GM23248 (cell line): ENCODE measurements at regions not wholly inside any gene's neighbourhood (a gene's known extent, or its start where the extent isn't known, plus 50 kb on each side); places are given as distances from the start of the nearest gene placed in this dataset.

Source experiments
- DNase-seq: peaks from one replicate; pipeline ENCODE4 v3.0.0-alpha.2; 2015
- H2AFZ ChIP-seq: fragments of 200-600 bp; sonication (generic); 2 replicates; pipeline ENCODE4 v1.6.1; 2016; ENCODE audit warnings: antibody characterized with exemption
- H3F3A ChIP-seq: fragments of 200-600 bp; sonication (generic); 2 replicates; pipeline ENCODE4 v1.6.1; 2016; ENCODE audit warnings: mild to moderate bottlenecking, antibody characterized with exemption, mixed run types; ENCODE audit not compliant: insufficient read depth
- H3K27ac ChIP-seq: fragments of 200-600 bp; sonication (generic); 2 replicates; pipeline ENCODE4 v1.5.1; 2016; ENCODE audit warnings: mild to moderate bottlenecking
- H3K27me3 ChIP-seq: fragments of 200-600 bp; sonication (generic); replicated peaks from 2 replicates; pipeline ENCODE4 v1.6.1; 2016; ENCODE audit warnings: mild to moderate bottlenecking; ENCODE audit not compliant: insufficient read depth
- H3K36me3 ChIP-seq: fragments of 200-600 bp; sonication (generic); 2 replicates; pipeline ENCODE4 v1.6.1; 2016; ENCODE audit warnings: low read depth, mild to moderate bottlenecking
- H3K4me1 ChIP-seq: fragments of 200-600 bp; sonication (generic); 2 replicates; pipeline ENCODE4 v1.6.1; 2016; ENCODE audit warnings: mild to moderate bottlenecking; ENCODE audit not compliant: insufficient read depth
- H3K4me2 ChIP-seq: fragments of 200-600 bp; sonication (generic); one replicate; pipeline ENCODE4 v1.6.1; 2016; ENCODE audit warnings: mild to moderate bottlenecking; ENCODE audit not compliant: unreplicated experiment
- H3K4me3 ChIP-seq: fragments of 200-600 bp; sonication (generic); 2 replicates; pipeline ENCODE4 v1.5.1; 2016; ENCODE audit warnings: mild to moderate bottlenecking
- H3K79me2 ChIP-seq: fragments of 200-600 bp; sonication (generic); 2 replicates; pipeline ENCODE4 v1.6.1; 2016; ENCODE audit warnings: mild to moderate bottlenecking; ENCODE audit not compliant: insufficient read depth
- H3K9ac ChIP-seq: fragments of 200-600 bp; sonication (generic); 2 replicates; pipeline ENCODE4 v1.6.1; 2016; ENCODE audit warnings: mild to moderate bottlenecking
- H3K9me2 ChIP-seq: fragments of 200-600 bp; sonication (generic); 2 replicates; pipeline ENCODE4 v1.6.1; 2016; ENCODE audit warnings: mixed run types, mild to moderate bottlenecking, moderate library complexity; ENCODE audit not compliant: insufficient read depth
- H3K9me3 ChIP-seq: fragments of 200-600 bp; sonication (generic); one replicate; pipeline ENCODE4 v1.6.1; 2017; ENCODE audit warnings: low read depth
- H4K20me1 ChIP-seq: fragments of 200-600 bp; sonication (generic); 2 replicates; pipeline ENCODE4 v1.6.0; 2016; ENCODE audit not compliant: insufficient read depth
- EZH2 ChIP-seq: fragments of 200-600 bp; sonication (generic); IDR thresholded peaks from 2 replicates; pipeline ENCODE4 v1.6.1; 2018; ENCODE audit warnings: antibody characterized with exemption, mild to moderate bottlenecking; ENCODE audit not compliant: insufficient read depth, poor library complexity, severe bottlenecking
- EZH2phosphoT487 ChIP-seq: fragments of 200-600 bp; sonication (generic); IDR thresholded peaks from 2 replicates; pipeline ENCODE4 v1.6.1; 2018; ENCODE audit warnings: antibody characterized with exemption, moderate library complexity, mild to moderate bottlenecking, low read depth; ENCODE audit not compliant: insufficient read depth
- WGBS, 2 experiments: methylation state at CpG; one replicate each; pipeline ENCODE4 v1.1.6; 2015 to 2017; ENCODE audit warnings: low lambda C conversion rate in 2 of 2, low coverage in 1 of 2; ENCODE audit errors: missing lambda C conversion rate in 2 of 2; 5-methylcytosine and 5-hydroxymethylcytosine counted together
- in situ Hi-C: fragments of 300-500 bp; cut with MboI; formaldehyde crosslinking; loops from 2 replicates; pipeline ENCODE4 v1.15.0; 2020

GRCh38 chr20:60648556-60648955 lies 603.5 kb upstream of the CDH4 start:
- H2AFZ ChIP-seq: no peak overlapping the region
- H3K4me1 ChIP-seq: peaks cover 6% of the 10 kb centered on the region; the same call in 1 of the 2 replicates
- H3K27me3 ChIP-seq: no peaks in the 10 kb centered on the region
- no peak for TF ChIP-seq EZH2
- TF ChIP-seq EZH2phosphoT487: no peak
- no peak overlapping the region for H3K27ac ChIP-seq
- H3K9me2 ChIP-seq: no peaks in the 10 kb centered on the region
- H3K36me3 ChIP-seq: no peaks in the 10 kb centered on the region
- 46 to 56% methylated on average over 6 of the region's 6 CpGs for WGBS, 2 experiments
- H3K9ac ChIP-seq: no peak overlapping the region
- no peaks in the 10 kb centered on the region for H3K9me3 ChIP-seq
- no peak overlapping the region for H3K4me3 ChIP-seq
- no peaks in the 10 kb centered on the region for H4K20me1 ChIP-seq
- no peak overlapping the region for H3K4me2 ChIP-seq
- in situ Hi-C loops: no loop called here
- H3K79me2 ChIP-seq: no peaks in the 10 kb centered on the region
- no peak for DNase-seq
- no peaks in the 10 kb centered on the region for H3F3A ChIP-seq

GRCh38 chr20:60649541-60649940 lies 602.5 kb upstream of the CDH4 start:
- H3K4me3 ChIP-seq: no peak overlapping the region
- no peaks in the 10 kb centered on the region for H3K9me3 ChIP-seq
- H3K4me1 ChIP-seq: peaks cover 6% of the 10 kb centered on the region; the same call in 1 of the 2 replicates
- no peaks in the 10 kb centered on the region for H3F3A ChIP-seq
- no peak overlapping the region for H2AFZ ChIP-seq
- H4K20me1 ChIP-seq: no peaks in the 10 kb centered on the region
- no peak overlapping the region for H3K4me2 ChIP-seq
- no peaks in the 10 kb centered on the region for H3K79me2 ChIP-seq
- in situ Hi-C loops: no loop called here
- H3K9ac ChIP-seq: no peak overlapping the region
- no peak for TF ChIP-seq EZH2
- TF ChIP-seq EZH2phosphoT487: no peak
- DNase-seq: no peak
- H3K9me2 ChIP-seq: no peaks in the 10 kb centered on the region
- 64 to 65% methylated on average over 12 of the region's 12 CpGs for WGBS, 2 experiments
- no peak overlapping the region for H3K27ac ChIP-seq
- H3K36me3 ChIP-seq: no peaks in the 10 kb centered on the region
- H3K27me3 ChIP-seq: no peaks in the 10 kb centered on the region

GRCh38 chr20:60650087-60650486 lies 602.0 kb upstream of the CDH4 start:
- no peak for DNase-seq
- Histone ChIP-seq H3K79me2 (no peaks in the 10 kb centered on the region), H2AFZ (no peak overlapping the region), H4K20me1 (no peaks in the 10 kb centered on the region), H3K4me3 (no peak overlapping the region), H3K36me3 (no peaks in the 10 kb centered on the region), H3K9me2 (no peaks in the 10 kb centered on the region), H3K27ac (no peak overlapping the region), H3K4me1 (peaks cover 6% of the 10 kb centered on the region; the same call in 1 of the 2 replicates), H3K27me3 (no peaks in the 10 kb centered on the region), H3K9me3 (no peaks in the 10 kb centered on the region), H3F3A (no peaks in the 10 kb centered on the region), H3K9ac (no peak overlapping the region), H3K4me2 (no peak overlapping the region)
- no peak for TF ChIP-seq EZH2
- TF ChIP-seq EZH2phosphoT487: no peak
- WGBS, 2 experiments: 68 to 72% methylated on average over 10 of the region's 10 CpGs
- in situ Hi-C loops: no loop called here

- Histone ChIP-seq H3F3A (no peaks in the 10 kb centered on the region), H3K27ac (no peak overlapping the region), H3K27me3 (no peaks in the 10 kb centered on the region), H3K9me3 (no peaks in the 10 kb centered on the region), H4K20me1 (no peaks in the 10 kb centered on the region), H3K9ac (no peak overlapping the region), H3K4me1 (peaks cover 6% of the 10 kb centered on the region; the same call in 1 of the 2 replicates), H2AFZ (no peak overlapping the region), H3K4me2 (no peak overlapping the region), H3K4me3 (no peak overlapping the region), H3K79me2 (no peaks in the 10 kb centered on the region), H3K36me3 (no peaks in the 10 kb centered on the region), H3K9me2 (no peaks in the 10 kb centered on the region)
- TF ChIP-seq EZH2phosphoT487: no peak
- TF ChIP-seq EZH2: no peak
- in situ Hi-C loops: no loop called here
- no peak for DNase-seq
- 2 to 4% methylated on average over 2 of the region's 2 CpGs for WGBS, 2 experiments
Measured at GRCh38 chr20:60652046-60652445, 600.0 kb upstream of the CDH4 start.

GRCh38 chr20:60652615-60653014 lies 599.4 kb upstream of the CDH4 start:
- Histone ChIP-seq H2AFZ (no peak overlapping the region), H3K9ac (no peak overlapping the region), H3K4me2 (no peak overlapping the region), H3K27me3 (no peaks in the 10 kb centered on the region), H3K4me1 (peaks cover 6% of the 10 kb centered on the region; the same call in 1 of the 2 replicates), H3K27ac (no peak overlapping the region), H3K9me2 (no peaks in the 10 kb centered on the region), H3F3A (no peaks in the 10 kb centered on the region), H3K4me3 (no peak overlapping the region), H3K79me2 (no peaks in the 10 kb centered on the region), H3K9me3 (no peaks in the 10 kb centered on the region), H3K36me3 (no peaks in the 10 kb centered on the region), H4K20me1 (no peaks in the 10 kb centered on the region)
- 13 to 17% methylated on average over 4 of the region's 4 CpGs for WGBS, 2 experiments
- no peak for DNase-seq
- in situ Hi-C loops: no loop called here
- TF ChIP-seq EZH2phosphoT487: no peak
- no peak for TF ChIP-seq EZH2
